GM18868 (cell line): ENCODE measurements at regions not wholly inside any gene's neighbourhood (a gene's known extent, or its start where the extent isn't known, plus 50 kb on each side); places are given as distances from the start of the nearest gene placed in this dataset.
"Not testable (repeated sequence)": the region's sequence is repeated elsewhere in the genome, so short reads cannot be mapped to it uniquely, and the experiment has no call there.

ENCODE experiments used
- ATAC-seq: cut with Tn5 transposase; IDR thresholded peaks from one replicate; pipeline ENCODE4 v1.9.1; 2021; ENCODE audit warnings: mild to moderate bottlenecking, moderate library complexity; ENCODE audit not compliant: unreplicated experiment

DNA sequence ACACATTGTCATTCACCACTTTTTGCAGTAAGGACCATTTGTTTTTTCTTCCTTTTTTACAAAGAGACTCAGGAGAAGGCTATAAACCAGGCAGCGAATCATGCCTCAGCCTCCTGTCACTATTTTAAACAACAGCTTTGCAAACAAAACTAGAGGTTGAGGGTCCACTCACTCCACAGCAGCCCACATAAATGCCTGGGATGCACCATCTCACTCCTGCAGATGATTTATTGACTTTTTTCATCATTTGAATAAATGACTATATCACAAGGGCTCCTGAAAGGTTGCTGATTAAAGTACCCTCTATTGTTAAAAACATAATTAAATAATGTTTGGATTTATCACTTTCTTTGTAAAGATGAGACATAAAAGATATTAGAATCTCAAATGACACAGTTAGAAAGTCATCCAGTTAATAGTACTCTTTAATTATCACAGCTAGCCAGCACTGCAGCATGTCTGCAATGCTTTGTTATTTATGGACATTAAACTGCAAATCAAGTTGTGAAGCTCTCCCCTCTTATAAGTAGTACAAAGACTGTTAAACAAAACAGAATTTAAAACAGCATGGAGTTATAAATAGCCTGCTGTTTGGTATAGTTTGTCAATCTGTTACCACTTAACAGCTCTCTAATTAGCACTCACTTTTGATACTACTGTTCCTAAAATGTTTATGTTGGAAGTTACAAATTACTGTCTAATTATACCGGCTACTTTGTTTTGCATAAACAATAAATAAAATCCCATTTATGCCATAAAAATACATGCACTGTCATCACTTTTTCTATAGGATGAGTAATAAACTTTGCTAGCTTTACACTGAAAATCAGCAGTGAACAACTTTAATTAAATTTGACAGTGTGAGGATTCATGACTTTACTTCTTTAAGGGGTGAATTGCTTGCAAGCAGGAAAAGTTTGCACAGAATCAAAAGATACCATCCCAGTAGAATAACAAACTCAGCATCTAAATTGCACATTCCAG lies 853.2 kb downstream of the UQCRFS1 start:
- no peak for ATAC-seq

- ATAC-seq: no peak
Observed at GRCh38 chr19:28358633-28359032, 854.3 kb downstream of the UQCRFS1 start.

GRCh38 chr19:28351761-28352160 lies 861.2 kb downstream of the UQCRFS1 start:
- no peak for ATAC-seq

DNA sequence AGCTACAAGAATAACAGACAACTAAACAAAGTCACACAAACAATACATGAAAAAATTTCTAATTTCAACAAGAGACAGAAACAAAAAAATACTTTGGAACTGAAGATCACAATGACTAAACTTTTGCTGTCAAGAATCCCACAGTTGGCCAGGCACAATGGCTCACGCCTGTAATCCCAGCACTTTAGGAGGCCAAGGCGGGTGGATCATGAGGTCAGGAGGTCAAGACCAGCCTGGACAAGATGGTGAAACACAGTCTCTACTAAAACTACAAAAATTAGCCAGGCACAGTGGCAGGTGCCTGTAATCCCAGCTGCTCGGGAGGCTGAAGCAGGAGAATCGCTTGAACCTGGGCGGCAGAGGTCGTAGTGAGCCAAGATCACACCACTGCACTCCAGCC lies 861.6 kb downstream of the UQCRFS1 start:
- ATAC-seq: not testable (repeated sequence)

DNA sequence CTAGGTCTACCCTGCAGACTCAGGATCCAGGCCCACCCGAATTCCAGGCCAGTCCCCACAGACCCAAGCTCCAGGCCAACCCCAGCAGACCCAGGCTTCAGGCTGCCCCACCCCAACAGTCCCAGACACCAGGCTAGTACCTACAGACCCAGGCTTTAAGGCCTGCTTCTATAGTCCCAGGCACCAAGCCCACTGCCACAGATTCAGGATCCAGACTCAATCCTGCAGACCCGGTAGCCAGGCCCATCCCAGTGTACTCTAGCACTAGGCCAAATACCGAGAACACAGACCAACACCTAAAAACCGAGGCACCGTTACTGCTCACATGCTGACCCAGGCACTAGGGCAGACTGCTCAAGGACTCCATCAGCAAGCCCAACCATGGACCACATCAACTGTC lies 862.3 kb downstream of the UQCRFS1 start:
- ATAC-seq: no peak

GRCh38 chr19:28350037-28350436 lies 862.9 kb downstream of the UQCRFS1 start:
- no peak for ATAC-seq

- ATAC-seq: no peak
Observed at GRCh38 chr19:28349604-28350003, 863.3 kb downstream of the UQCRFS1 start.

- no peak for ATAC-seq
Observed at GRCh38 chr19:28345811-28346210, 867.1 kb downstream of the UQCRFS1 start.

DNA sequence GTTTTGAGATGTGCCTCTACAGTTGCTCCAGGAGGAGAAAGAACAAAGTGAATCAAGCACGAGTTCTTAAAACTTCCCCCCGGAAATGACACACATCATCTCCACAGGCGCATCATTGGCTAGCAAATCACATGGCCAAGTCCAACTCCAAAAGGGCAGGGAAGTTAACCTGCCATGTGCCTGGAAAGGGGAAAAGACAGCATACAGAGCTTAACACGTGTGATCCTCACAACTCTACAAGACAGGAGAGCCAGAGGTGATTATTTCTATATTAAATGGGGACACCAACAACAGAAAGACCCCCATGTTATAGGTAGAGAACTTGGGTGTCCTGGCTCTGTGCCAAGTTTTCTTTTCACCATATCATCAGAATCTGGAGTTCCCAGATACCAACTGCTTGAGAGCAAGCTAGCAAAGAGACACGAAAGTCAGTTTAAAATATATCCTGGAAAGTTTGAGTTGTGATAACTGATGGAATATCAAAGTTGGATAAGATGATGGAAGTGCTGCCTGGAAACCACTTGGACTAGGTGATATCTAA lies 871.1 kb downstream of the UQCRFS1 start:
- no peak for ATAC-seq

GRCh38 chr19:28334419-28334818 lies 878.5 kb downstream of the UQCRFS1 start:
- no peak for ATAC-seq

GRCh38 chr19:28333909-28334308 lies 879.0 kb downstream of the UQCRFS1 start:
- ATAC-seq: no peak

DNA sequence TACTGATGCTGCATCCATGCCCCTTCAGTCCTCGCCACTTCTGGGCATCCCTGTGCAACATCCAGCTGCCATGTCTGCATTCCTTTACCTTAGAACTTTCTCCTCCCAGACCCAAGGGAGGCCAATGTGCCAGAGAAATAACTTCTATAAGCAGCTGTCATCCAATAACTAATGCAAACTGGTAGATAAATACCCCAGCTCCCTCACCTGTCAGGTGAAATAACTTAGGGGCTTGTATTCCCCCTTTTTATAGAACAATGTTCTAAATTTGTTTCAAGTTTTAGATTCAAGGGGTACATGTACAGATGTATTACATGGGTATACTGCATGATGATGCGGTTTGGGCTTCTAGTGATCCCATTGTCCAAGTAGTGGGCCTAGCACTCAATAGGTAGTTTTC lies 880.1 kb downstream of the UQCRFS1 start:
- ATAC-seq: no peak

GRCh38 chr19:28332351-28332750 lies 880.6 kb downstream of the UQCRFS1 start:
- no peak for ATAC-seq

GRCh38 chr19:28331596-28331995 lies 881.4 kb downstream of the UQCRFS1 start:
- no peak for ATAC-seq

GRCh38 chr19:28330831-28331230 lies 882.1 kb downstream of the UQCRFS1 start:
- ATAC-seq: no peak

GRCh38 chr19:28329429-28329828 lies 883.5 kb downstream of the UQCRFS1 start:
- no peak for ATAC-seq

- no peak for ATAC-seq
Observed at GRCh38 chr19:28327905-28328304, 885.0 kb downstream of the UQCRFS1 start.

- ATAC-seq: no peak
Observed at GRCh38 chr19:28326746-28327145, 886.2 kb downstream of the UQCRFS1 start.

- ATAC-seq: no peak
Observed at GRCh38 chr19:28324275-28325060, 888.5 kb downstream of the UQCRFS1 start.

GRCh38 chr19:28322945-28323344 lies 890.0 kb downstream of the UQCRFS1 start:
- ATAC-seq: no peak

DNA sequence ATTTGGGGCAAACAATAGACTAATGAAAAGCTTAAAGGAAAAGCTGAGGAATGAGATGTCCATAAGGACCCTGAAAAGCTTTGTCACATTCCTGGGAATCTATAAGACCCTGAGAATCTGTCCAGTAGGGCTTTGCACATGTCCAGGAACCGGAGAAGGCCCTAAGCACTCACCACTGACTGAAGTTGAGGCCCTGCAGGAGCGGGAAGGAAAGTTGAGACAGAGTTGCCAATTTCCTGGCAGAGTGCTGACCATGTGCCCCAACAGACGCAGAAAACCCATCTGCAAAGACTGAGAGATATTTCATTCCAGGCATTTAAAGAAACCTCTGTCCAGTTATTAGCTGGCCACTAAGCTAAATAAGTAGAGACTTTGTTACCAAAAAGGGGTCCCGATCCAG lies 890.5 kb downstream of the UQCRFS1 start:
- no peak for ATAC-seq

GRCh38 chr19:28319918-28320317 lies 893.0 kb downstream of the UQCRFS1 start:
- no peak for ATAC-seq
